ENCODE measurements at regions not wholly inside any gene's neighbourhood (a gene's known extent, or its start where the extent isn't known, plus 50 kb on each side); places are given as distances from the start of the nearest gene placed in this dataset.

- H3K36me3 ChIP-seq (ENCODE audit: insufficient read depth, low read length): no peaks in the 10 kb centered on the region
- no peak overlapping the region for H2AFZ ChIP-seq (ENCODE audit: low read length, unreplicated experiment)
- H3K4me1 ChIP-seq (ENCODE audit: control insufficient read depth, insufficient read depth, low read length, unreplicated experiment): peaks cover 5% of the 10 kb centered on the region
- H3K79me2 ChIP-seq (ENCODE audit: control insufficient read depth, insufficient read depth, low read length, unreplicated experiment): no peaks in the 10 kb centered on the region
- no peak overlapping the region for H3K27ac ChIP-seq (ENCODE audit: low read depth, low read length)
- H3K4me3 ChIP-seq (ENCODE audit: low read depth, low read length): no peak overlapping the region
- no peaks in the 10 kb centered on the region for H3K27me3 ChIP-seq (ENCODE audit: insufficient read depth, low read length)
Measured at GRCh38 chr1:112244131-112244530, 151.9 kb upstream of the CTTNBP2NL start.

- Histone ChIP-seq H3K79me2 (ENCODE audit: control insufficient read depth, insufficient read depth, low read length, unreplicated experiment) (no peaks in the 10 kb centered on the region), H3K4me3 (ENCODE audit: low read depth, low read length) (no peak overlapping the region), H3K27me3 (ENCODE audit: insufficient read depth, low read length) (no peaks in the 10 kb centered on the region), H3K36me3 (ENCODE audit: insufficient read depth, low read length) (no peaks in the 10 kb centered on the region), H3K27ac (ENCODE audit: low read depth, low read length) (no peak overlapping the region), H2AFZ (ENCODE audit: low read length, unreplicated experiment) (no peak overlapping the region), H3K4me1 (ENCODE audit: control insufficient read depth, insufficient read depth, low read length, unreplicated experiment) (no peaks in the 10 kb centered on the region)
Measured at GRCh38 chr1:112245114-112245513, 150.9 kb upstream of the CTTNBP2NL start.

DNA sequence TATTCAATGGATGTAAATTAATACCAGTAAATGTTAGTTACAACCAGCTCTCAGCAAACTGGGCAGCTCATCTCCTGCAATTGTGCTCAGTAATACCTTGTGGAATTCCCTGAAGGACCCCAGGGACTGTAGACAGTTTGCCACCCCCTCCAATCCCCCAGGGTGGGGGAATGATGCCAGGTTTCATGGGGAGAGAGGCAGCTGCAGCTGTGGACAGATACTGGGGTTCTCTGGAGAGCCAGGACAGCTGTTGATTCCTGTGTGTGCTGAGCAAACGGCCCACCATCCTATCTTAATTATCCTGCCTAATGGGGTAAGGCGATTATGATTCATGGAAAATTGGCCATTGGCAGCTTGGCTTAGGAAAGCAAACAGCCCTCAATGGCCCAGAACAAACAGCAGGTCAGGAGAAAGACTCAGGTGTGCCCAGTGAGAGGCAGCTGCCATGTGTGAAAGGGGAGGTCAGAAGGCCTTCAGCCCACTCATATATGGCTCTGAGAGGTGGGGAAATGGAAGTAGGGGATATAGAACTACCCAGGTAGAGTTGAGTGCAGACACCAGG lies 148.9 kb upstream of the CTTNBP2NL start:
- H3K36me3 ChIP-seq (ENCODE audit: insufficient read depth, low read length): no peaks in the 10 kb centered on the region
- H3K27me3 ChIP-seq (ENCODE audit: insufficient read depth, low read length): no peaks in the 10 kb centered on the region
- H3K27ac ChIP-seq (ENCODE audit: low read depth, low read length): no peak overlapping the region
- no peak overlapping the region for H2AFZ ChIP-seq (ENCODE audit: low read length, unreplicated experiment)
- H3K4me3 ChIP-seq (ENCODE audit: low read depth, low read length): no peak overlapping the region
- H3K79me2 ChIP-seq (ENCODE audit: control insufficient read depth, insufficient read depth, low read length, unreplicated experiment): no peaks in the 10 kb centered on the region
- peaks cover 13% of the 10 kb centered on the region for H3K4me1 ChIP-seq (ENCODE audit: control insufficient read depth, insufficient read depth, low read length, unreplicated experiment)

GRCh38 chr1:112247961-112248360 lies 148.1 kb upstream of the CTTNBP2NL start:
- Histone ChIP-seq H3K4me3 (ENCODE audit: low read depth, low read length) (no peak overlapping the region), H3K27ac (ENCODE audit: low read depth, low read length) (no peak overlapping the region), H3K4me1 (ENCODE audit: control insufficient read depth, insufficient read depth, low read length, unreplicated experiment) (peaks cover 19% of the 10 kb centered on the region), H2AFZ (ENCODE audit: low read length, unreplicated experiment) (no peak overlapping the region), H3K36me3 (ENCODE audit: insufficient read depth, low read length) (no peaks in the 10 kb centered on the region), H3K27me3 (ENCODE audit: insufficient read depth, low read length) (no peaks in the 10 kb centered on the region), H3K79me2 (ENCODE audit: control insufficient read depth, insufficient read depth, low read length, unreplicated experiment) (no peaks in the 10 kb centered on the region)

- H3K27ac ChIP-seq (ENCODE audit: low read depth, low read length): peak overlapping the region; percentile 72
- no peaks in the 10 kb centered on the region for H3K79me2 ChIP-seq (ENCODE audit: control insufficient read depth, insufficient read depth, low read length, unreplicated experiment)
- H3K4me3 ChIP-seq (ENCODE audit: low read depth, low read length): no peak overlapping the region
- H3K27me3 ChIP-seq (ENCODE audit: insufficient read depth, low read length): no peaks in the 10 kb centered on the region
- H2AFZ ChIP-seq (ENCODE audit: low read length, unreplicated experiment): no peak overlapping the region
- peaks cover 37% of the 10 kb centered on the region for H3K4me1 ChIP-seq (ENCODE audit: control insufficient read depth, insufficient read depth, low read length, unreplicated experiment)
- H3K36me3 ChIP-seq (ENCODE audit: insufficient read depth, low read length): no peaks in the 10 kb centered on the region
Measured at GRCh38 chr1:112250892-112251291, 145.1 kb upstream of the CTTNBP2NL start.

DNA sequence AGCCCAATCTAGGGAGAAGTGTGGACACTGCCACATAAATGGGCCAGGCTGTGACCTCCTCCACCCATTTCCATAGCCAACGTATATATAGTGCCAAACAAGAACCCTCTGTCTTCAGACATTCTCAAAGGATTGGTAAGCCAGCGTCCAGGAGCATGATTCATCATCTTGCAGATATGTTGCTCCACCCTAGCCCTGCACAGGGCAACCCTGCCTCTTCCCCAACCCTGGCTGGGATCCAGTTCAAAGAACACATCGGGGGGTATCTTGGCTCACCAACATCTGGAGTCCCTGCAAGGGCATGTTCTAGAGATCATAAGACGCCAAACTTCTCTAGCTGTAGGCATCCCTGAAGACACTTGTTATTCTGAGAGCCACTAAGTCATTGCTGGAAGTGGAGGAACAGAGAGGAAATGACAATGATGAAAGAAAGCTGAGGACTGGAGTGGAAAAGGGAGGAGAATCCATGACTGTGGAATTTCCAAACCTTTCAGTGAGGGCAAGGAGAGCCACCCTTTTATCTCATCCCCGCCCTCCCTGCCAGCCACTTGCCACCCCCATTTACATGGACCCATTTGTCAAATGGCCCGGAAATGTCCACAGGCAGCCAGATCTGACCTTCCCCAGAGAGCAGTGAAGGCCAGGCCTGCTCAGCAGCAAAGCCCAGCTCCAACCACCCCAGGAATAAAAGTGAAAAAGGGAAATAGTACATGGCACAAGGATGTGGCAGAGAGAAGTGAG lies 144.1 kb upstream of the CTTNBP2NL start:
- H3K27ac ChIP-seq (ENCODE audit: low read depth, low read length): peak overlapping the region; percentile 72
- no peaks in the 10 kb centered on the region for H3K27me3 ChIP-seq (ENCODE audit: insufficient read depth, low read length)
- H2AFZ ChIP-seq (ENCODE audit: low read length, unreplicated experiment): no peak overlapping the region

DNA sequence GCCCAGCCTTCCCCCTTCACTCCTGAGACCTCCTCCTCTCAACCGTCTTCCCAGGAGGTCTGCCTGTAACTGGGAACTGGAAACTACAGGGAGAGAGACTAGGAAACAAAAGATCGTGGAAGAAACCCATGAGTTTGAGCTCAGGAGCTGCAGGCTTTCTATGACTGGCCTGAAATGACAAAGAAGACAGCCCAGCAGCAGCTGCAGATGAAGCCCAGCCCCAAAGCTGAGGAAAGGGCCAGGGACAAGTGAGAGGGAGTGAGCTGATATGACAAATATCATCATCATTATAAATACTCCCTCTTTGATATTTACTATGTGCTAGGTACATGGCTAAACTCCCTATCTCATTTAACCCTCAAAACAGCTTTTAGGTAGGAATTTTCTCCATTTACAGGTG lies 142.6 kb upstream of the CTTNBP2NL start:
- peaks cover 40% of the 10 kb centered on the region for H3K4me1 ChIP-seq (ENCODE audit: control insufficient read depth, insufficient read depth, low read length, unreplicated experiment)
- no peak overlapping the region for H3K4me3 ChIP-seq (ENCODE audit: low read depth, low read length)
- H2AFZ ChIP-seq (ENCODE audit: low read length, unreplicated experiment): no peak overlapping the region
- H3K27ac ChIP-seq (ENCODE audit: low read depth, low read length): no peak overlapping the region
- H3K27me3 ChIP-seq (ENCODE audit: insufficient read depth, low read length): no peaks in the 10 kb centered on the region
- H3K36me3 ChIP-seq (ENCODE audit: insufficient read depth, low read length): no peaks in the 10 kb centered on the region
- H3K79me2 ChIP-seq (ENCODE audit: control insufficient read depth, insufficient read depth, low read length, unreplicated experiment): no peaks in the 10 kb centered on the region

More for the DNA sequence above, 144.1 kb upstream of the CTTNBP2NL start:
- H3K79me2 ChIP-seq (ENCODE audit: control insufficient read depth, insufficient read depth, low read length, unreplicated experiment): no peaks in the 10 kb centered on the region
- no peak overlapping the region; the same call in 1 of the 2 replicates for H3K4me3 ChIP-seq (ENCODE audit: low read depth, low read length)
- H3K36me3 ChIP-seq (ENCODE audit: insufficient read depth, low read length): no peaks in the 10 kb centered on the region
- H3K4me1 ChIP-seq (ENCODE audit: control insufficient read depth, insufficient read depth, low read length, unreplicated experiment): peaks cover 40% of the 10 kb centered on the region

DNA sequence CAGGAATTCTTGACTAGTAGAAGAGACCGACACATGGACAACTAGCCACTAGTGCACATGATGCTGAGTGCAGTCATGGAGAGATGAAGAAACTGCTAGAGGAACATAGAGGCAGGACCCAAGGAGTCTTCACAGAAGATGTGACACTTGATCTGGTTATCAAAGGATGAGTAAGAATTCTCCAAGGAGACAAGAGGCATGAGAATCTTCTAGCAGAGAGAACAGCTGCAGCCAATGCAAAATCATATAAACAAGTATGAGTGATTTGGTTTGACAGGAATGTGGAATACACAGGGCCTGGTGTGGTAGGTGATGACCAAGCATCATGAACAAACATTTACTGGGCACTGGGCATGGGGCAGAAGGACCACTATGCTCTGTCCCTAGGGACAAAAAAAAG lies 140.9 kb upstream of the CTTNBP2NL start:
- Histone ChIP-seq H3K36me3 (ENCODE audit: insufficient read depth, low read length) (no peaks in the 10 kb centered on the region), H3K4me3 (ENCODE audit: low read depth, low read length) (no peak overlapping the region), H3K79me2 (ENCODE audit: control insufficient read depth, insufficient read depth, low read length, unreplicated experiment) (no peaks in the 10 kb centered on the region), H2AFZ (ENCODE audit: low read length, unreplicated experiment) (no peak overlapping the region), H3K27me3 (ENCODE audit: insufficient read depth, low read length) (no peaks in the 10 kb centered on the region), H3K27ac (ENCODE audit: low read depth, low read length) (peak overlapping the region; percentile 80), H3K4me1 (ENCODE audit: control insufficient read depth, insufficient read depth, low read length, unreplicated experiment) (peaks cover 40% of the 10 kb centered on the region)

DNA sequence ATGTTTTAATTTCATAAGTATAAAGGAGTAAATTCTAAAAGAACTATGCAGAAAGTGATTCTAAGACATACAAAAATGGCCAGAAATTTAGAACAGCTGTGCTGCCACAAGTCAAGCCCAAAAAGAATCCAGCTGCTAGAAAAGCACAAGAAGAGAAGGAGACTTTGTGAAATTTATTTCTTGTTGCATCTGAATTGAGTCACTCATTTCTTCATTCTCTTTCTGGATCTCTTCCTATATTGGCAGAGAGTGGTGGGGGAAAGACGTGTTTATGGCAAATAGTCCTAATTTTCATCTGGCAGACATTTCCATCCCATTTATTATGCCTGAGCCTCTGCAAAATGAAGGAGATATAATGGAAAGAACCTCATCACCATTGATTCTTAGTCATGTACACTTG lies 139.6 kb upstream of the CTTNBP2NL start:
- H3K79me2 ChIP-seq (ENCODE audit: control insufficient read depth, insufficient read depth, low read length, unreplicated experiment): no peaks in the 10 kb centered on the region
- H3K36me3 ChIP-seq (ENCODE audit: insufficient read depth, low read length): no peaks in the 10 kb centered on the region
- peaks cover 34% of the 10 kb centered on the region for H3K4me1 ChIP-seq (ENCODE audit: control insufficient read depth, insufficient read depth, low read length, unreplicated experiment)
- no peak overlapping the region for H3K27ac ChIP-seq (ENCODE audit: low read depth, low read length)
- no peak overlapping the region for H3K4me3 ChIP-seq (ENCODE audit: low read depth, low read length)
- no peaks in the 10 kb centered on the region for H3K27me3 ChIP-seq (ENCODE audit: insufficient read depth, low read length)
- no peak overlapping the region for H2AFZ ChIP-seq (ENCODE audit: low read length, unreplicated experiment)

DNA sequence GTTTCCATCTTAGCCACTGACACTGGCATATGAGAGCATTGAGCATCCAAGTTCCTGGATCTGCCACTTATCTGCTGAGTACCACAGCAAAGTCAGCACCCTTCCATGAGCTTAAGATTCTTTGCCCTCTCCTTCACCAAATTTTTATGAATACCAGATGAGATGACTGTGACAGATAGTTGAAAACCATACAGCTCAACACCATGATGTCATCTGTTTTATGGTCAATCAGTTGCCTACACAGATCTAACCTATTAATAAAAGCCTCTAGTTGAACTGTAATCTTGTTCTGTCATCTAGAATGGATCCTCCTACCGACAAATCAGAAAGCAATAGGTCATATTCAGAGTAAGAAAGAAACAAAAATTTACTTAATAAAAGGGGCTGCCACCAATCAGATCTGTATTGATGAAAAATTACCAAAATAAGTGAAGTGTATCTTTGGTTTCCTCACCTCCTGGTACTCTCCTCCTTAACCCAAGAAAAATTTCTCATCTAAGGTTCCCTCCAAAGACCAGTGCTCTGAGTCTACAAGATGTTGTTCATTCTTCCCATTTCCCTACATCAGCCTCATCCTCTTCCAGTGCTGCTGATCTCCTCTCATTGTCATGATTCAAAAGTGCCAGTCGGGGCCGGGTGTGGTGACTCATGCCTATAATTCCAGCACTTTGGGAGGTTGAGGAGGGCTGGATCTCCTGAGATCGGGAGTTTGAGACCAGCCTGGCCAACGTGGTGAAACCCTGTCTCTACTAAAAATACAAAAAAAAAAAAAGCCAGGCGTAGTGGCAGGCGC lies 138.8 kb upstream of the CTTNBP2NL start:
- Histone ChIP-seq H2AFZ (ENCODE audit: low read length, unreplicated experiment) (no peak overlapping the region), H3K27me3 (ENCODE audit: insufficient read depth, low read length) (no peaks in the 10 kb centered on the region), H3K4me3 (ENCODE audit: low read depth, low read length) (no peak overlapping the region), H3K27ac (ENCODE audit: low read depth, low read length) (no peak overlapping the region), H3K79me2 (ENCODE audit: control insufficient read depth, insufficient read depth, low read length, unreplicated experiment) (no peaks in the 10 kb centered on the region), H3K36me3 (ENCODE audit: insufficient read depth, low read length) (no peaks in the 10 kb centered on the region), H3K4me1 (ENCODE audit: control insufficient read depth, insufficient read depth, low read length, unreplicated experiment) (peaks cover 26% of the 10 kb centered on the region)
